ENCODE measurements at regions not wholly inside any gene's neighbourhood (a gene's known extent, or its start where the extent isn't known, plus 50 kb on each side); places are given as distances from the start of the nearest gene placed in this dataset.
A peak's percentile ranks its signal among the peaks of the same experiment; 100 is the strongest.
"Not testable (repeated sequence)": the region's sequence is repeated elsewhere in the genome, so short reads cannot be mapped to it uniquely, and the experiment has no call there.

- Histone ChIP-seq H3K9me3 (no peaks in the 10 kb centered on the region), H3K36me3 (no peaks in the 10 kb centered on the region), H3K4me3 (no peak overlapping the region), H3K27me3 (no peaks in the 10 kb centered on the region), H3K4me1 (peaks cover 0 to 7% (median 0%) of the 10 kb centered on the region in 9 donors), H3K27ac (peak overlapping the region in 5 of 10 donors; percentile 21 to 58 (median 44))
- peak in 2 of 9 donors; percentile 10 to 19 for TF ChIP-seq CTCF (IDR thresholded peaks at IDR 0.05)
- intact Hi-C loops (cut with DNase I): no loop called here
- DNase-seq (no peak), ATAC-seq (peak in 6 of 8 donors; percentile 61 to 87 (median 70))
- WGBS, 2 donors: 27 to 31% methylated on average over 4 of the region's 4 CpGs
Measured at GRCh38 chr13:76307142-76307541, 579.1 kb downstream of the KCTD12 start.

GRCh38 chr13:76300688-76301087 lies 585.5 kb downstream of the KCTD12 start:
- intact Hi-C loops (cut with DNase I): no loop called here
- ATAC-seq (no peak), DNase-seq (no peak)
- Histone ChIP-seq H3K36me3 (no peaks in the 10 kb centered on the region), H3K4me3 (no peak overlapping the region), H3K27me3 (no peaks in the 10 kb centered on the region), H3K27ac (no peak overlapping the region), H3K9me3 (no peaks in the 10 kb centered on the region), H3K4me1 (no peaks in the 10 kb centered on the region)
- no peak for TF ChIP-seq CTCF (IDR thresholded peaks at IDR 0.05)
- WGBS, 2 donors: 80 to 88% methylated on average over 4 of the region's 4 CpGs

- intact Hi-C loops (cut with DNase I): no loop called here
Measured at GRCh38 chr13:76297331-76297730, 588.9 kb downstream of the KCTD12 start.

GRCh38 chr13:76296751-76297150 lies 589.5 kb downstream of the KCTD12 start:
- Histone ChIP-seq H3K36me3 (no peaks in the 10 kb centered on the region), H3K27ac (no peak overlapping the region), H3K9me3 (peaks cover 0 to 4% (median 0%) of the 10 kb centered on the region in 11 donors), H3K27me3 (no peaks in the 10 kb centered on the region), H3K4me1 (peaks cover 0 to 14% (median 0%) of the 10 kb centered on the region in 9 donors), H3K4me3 (no peak overlapping the region)
- no peak for TF ChIP-seq CTCF (IDR thresholded peaks at IDR 0.05)
- intact Hi-C loops (cut with DNase I): no loop called here
- 52 to 62% methylated on average over 4 of the region's 4 CpGs for WGBS, 2 donors
- peak in 1 of 8 donors; percentile 31 for ATAC-seq
- DNase-seq: no peak

More at GRCh38 chr13:76297331-76297730, 588.9 kb downstream of the KCTD12 start:
- no peak overlapping the region for H3K27ac ChIP-seq
- no peaks in the 10 kb centered on the region for H3K27me3 ChIP-seq
- H3K4me3 ChIP-seq: no peak overlapping the region
- DNase-seq (no peak), ATAC-seq (no peak)
- H3K9me3 ChIP-seq: peaks cover 0 to 4% (median 0%) of the 10 kb centered on the region in 11 donors
- H3K36me3 ChIP-seq: no peaks in the 10 kb centered on the region
- no peak for TF ChIP-seq CTCF (IDR thresholded peaks at IDR 0.05)
- H3K4me1 ChIP-seq: peaks cover 0 to 14% (median 0%) of the 10 kb centered on the region in 9 donors
- WGBS, 2 donors: 88 to 95% methylated on average over 6 of the region's 6 CpGs

GRCh38 chr13:76295020-76295419 lies 591.2 kb downstream of the KCTD12 start:
- H3K36me3 ChIP-seq; ATAC-seq; H3K27me3 ChIP-seq; H3K4me3 ChIP-seq; H3K9me3 ChIP-seq; intact Hi-C loops (cut with DNase I); H3K27ac ChIP-seq: not testable (repeated sequence)
- peak in 1 of 2 donors; percentile 7 for DNase-seq
- H3K4me1 ChIP-seq: peaks cover 0 to 14% (median 0%) of the 10 kb centered on the region in 9 donors
- 95% methylated on average over 25 of the region's 25 CpGs for WGBS, 2 donors
